Neural crest cell (in vitro differentiated cells): ENCODE measurements at regions not wholly inside any gene's neighbourhood (a gene's known extent, or its start where the extent isn't known, plus 50 kb on each side); places are given as distances from the start of the nearest gene placed in this dataset.

Experiments
- DNase-seq: peaks from one replicate; pipeline ENCODE4 v3.0.0; 2021; ENCODE audit warnings: low read depth, mixed read lengths, low spot score
- H3K27ac Mint-ChIP-seq: one replicate; pipeline ENCODE4 v1.8.0; 2021; ENCODE audit warnings: mild to moderate bottlenecking, mixed read lengths; ENCODE audit not compliant: unreplicated experiment
- H3K27me3 Mint-ChIP-seq: 2 replicates; pipeline ENCODE4 v1.8.0; 2021; ENCODE audit warnings: low read depth, mild to moderate bottlenecking, mixed read lengths
- H3K36me3 Mint-ChIP-seq: 2 replicates; pipeline ENCODE4 v1.8.0; 2021; ENCODE audit warnings: low read depth, mild to moderate bottlenecking, mixed read lengths
- H3K4me1 Mint-ChIP-seq: 2 replicates; pipeline ENCODE4 v1.8.0; 2021; ENCODE audit warnings: mixed read lengths
- H3K4me3 Mint-ChIP-seq: one replicate; pipeline ENCODE4 v1.8.0; 2021; ENCODE audit warnings: mild to moderate bottlenecking, mixed read lengths
- H3K9me3 Mint-ChIP-seq: 2 replicates; pipeline ENCODE4 v1.8.0; 2021; ENCODE audit warnings: mixed read lengths
- TF ChIP-seq, protein P1 (sequence below): fragments of 200-600 bp; sonication (generic); conservative IDR thresholded peaks from 2 replicates; pipeline ENCODE4 v1.5.0; 2021; ENCODE audit warnings: antibody characterized with exemption, mild to moderate bottlenecking

DNA sequence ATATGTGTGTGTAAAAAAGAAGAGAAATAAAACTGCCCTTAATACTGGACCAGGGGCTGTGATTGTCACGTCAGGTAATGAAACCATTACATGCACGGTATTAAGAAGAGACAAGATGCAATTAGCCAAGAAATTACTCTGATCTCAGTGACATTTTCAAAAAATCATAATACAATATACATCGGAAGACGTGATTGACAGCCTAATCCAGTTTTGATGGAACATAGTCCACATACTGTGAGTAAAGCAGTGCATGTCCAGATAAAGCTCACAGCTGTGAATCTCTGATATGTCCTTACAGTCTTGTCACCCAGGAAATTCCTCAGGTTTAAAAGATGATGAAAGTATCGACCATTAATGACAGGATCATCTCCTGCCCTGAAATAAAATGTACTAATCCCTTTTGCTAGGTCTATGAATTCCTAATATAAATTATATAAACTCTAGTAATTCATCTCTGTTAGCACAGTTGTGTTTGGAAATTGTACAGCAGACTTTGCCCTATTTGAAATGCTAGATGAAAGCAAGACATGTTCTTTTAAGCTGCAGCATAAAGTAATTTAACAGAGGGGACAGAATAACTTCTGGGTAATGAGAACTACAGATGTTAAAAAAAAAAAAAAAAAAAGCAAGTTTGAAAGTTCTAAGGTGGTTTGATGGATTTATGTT, 119.5 kb upstream of the TMCO5A start:
- TF ChIP-seq, protein P1, sequence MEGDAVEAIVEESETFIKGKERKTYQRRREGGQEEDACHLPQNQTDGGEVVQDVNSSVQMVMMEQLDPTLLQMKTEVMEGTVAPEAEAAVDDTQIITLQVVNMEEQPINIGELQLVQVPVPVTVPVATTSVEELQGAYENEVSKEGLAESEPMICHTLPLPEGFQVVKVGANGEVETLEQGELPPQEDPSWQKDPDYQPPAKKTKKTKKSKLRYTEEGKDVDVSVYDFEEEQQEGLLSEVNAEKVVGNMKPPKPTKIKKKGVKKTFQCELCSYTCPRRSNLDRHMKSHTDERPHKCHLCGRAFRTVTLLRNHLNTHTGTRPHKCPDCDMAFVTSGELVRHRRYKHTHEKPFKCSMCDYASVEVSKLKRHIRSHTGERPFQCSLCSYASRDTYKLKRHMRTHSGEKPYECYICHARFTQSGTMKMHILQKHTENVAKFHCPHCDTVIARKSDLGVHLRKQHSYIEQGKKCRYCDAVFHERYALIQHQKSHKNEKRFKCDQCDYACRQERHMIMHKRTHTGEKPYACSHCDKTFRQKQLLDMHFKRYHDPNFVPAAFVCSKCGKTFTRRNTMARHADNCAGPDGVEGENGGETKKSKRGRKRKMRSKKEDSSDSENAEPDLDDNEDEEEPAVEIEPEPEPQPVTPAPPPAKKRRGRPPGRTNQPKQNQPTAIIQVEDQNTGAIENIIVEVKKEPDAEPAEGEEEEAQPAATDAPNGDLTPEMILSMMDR: no peak
- Mint-ChIP-seq H3K36me3 (no peaks in the 10 kb centered on the region), H3K4me1 (no peaks in the 10 kb centered on the region), H3K27me3 (peaks cover 2% of the 10 kb centered on the region), H3K9me3 (no peaks in the 10 kb centered on the region), H3K27ac (no peak overlapping the region), H3K4me3 (no peak overlapping the region)
- no peak for DNase-seq

DNA sequence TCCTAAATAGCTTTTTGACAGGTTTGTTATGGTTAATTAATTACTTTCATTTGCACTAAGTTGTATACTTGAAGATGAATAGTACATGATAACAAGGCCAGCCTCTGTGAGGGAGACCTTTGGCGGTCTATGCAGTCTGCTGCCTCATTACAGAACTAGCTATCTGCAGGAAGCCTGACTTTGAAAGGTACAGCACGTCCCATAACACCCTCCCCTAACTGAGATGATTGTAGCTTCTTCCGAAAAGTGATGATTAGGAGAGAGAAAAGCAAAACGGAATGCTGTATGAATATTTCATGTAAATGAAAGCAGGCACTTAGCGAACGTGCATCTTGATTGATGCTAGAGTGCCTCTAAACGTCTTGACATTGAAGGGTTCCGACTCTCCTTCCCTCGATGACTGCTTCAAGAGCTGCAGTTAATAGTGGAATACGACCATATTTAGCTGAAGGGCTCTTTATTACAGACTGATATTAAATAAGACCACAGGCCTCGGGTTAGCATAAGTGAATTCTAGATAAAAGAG, 116.2 kb upstream of the TMCO5A start:
- H3K9me3 Mint-ChIP-seq: no peaks in the 10 kb centered on the region
- peaks cover 2% of the 10 kb centered on the region for H3K27me3 Mint-ChIP-seq
- H3K27ac Mint-ChIP-seq: no peak overlapping the region
- DNase-seq: no peak
- H3K4me3 Mint-ChIP-seq: no peak overlapping the region
- H3K36me3 Mint-ChIP-seq: no peaks in the 10 kb centered on the region
- no peaks in the 10 kb centered on the region for H3K4me1 Mint-ChIP-seq
- TF ChIP-seq, protein P1: no peak

DNA sequence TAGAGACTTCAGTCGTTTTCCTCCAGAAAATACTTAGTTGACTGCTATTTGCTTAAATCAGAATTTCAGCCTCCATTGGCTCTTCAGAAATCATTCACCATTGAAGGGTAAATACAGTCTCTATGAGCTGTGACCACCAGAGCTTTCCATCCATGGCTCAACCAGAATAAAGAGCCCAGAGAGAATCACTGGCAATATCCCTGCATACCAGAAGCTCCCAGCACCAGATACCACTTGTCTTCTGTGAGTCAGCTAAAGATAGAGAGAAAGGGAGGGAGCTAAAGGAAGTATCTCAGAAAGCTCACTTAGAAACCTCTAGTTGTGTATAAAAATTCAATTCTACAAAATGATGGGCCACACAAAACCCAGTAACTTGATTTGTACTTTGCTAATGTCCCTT, 115.2 kb upstream of the TMCO5A start:
- H3K4me1 Mint-ChIP-seq: no peaks in the 10 kb centered on the region
- no peaks in the 10 kb centered on the region for H3K9me3 Mint-ChIP-seq
- no peaks in the 10 kb centered on the region for H3K36me3 Mint-ChIP-seq
- H3K27ac Mint-ChIP-seq: no peak overlapping the region
- DNase-seq: no peak
- TF ChIP-seq, protein P1: no peak
- H3K27me3 Mint-ChIP-seq: no peaks in the 10 kb centered on the region
- H3K4me3 Mint-ChIP-seq: no peak overlapping the region

DNA sequence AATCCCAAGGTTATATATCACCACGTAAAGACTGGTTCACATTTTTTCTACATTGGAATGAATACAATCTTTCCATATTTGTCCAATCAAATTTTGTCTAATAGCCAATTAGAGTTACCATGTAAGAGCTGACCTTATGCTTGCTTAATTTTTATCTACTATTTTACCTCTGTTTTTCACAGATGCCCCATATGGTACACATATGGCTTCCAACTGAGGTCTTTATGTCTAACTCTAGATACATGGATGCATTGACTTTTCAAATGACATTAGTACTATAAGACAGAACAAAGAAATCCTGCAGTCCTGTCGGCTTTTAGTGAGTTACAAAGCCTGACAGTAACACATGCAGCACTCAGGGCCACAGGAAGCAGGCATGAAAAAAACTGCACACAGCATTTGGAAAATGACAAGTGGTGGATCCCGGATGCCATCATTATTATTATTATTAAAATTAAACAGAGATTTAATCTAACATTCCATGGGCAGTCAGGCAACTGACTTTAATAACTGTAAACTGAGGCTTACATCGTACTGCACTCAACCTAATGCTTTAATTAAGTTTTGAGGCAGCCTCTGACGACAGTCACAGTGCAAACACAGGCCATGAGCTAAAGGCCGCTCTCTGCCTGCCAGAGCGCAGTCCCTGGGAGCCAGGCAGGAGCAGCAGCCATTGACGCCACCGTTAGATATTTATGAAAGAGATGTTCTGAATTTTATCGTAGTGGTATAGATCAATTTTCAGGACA, 113.9 kb upstream of the TMCO5A start:
- H3K36me3 Mint-ChIP-seq: no peaks in the 10 kb centered on the region
- no peak overlapping the region for H3K4me3 Mint-ChIP-seq
- H3K27ac Mint-ChIP-seq: no peak overlapping the region
- no peaks in the 10 kb centered on the region for H3K27me3 Mint-ChIP-seq
- TF ChIP-seq, protein P1: no peak
- no peaks in the 10 kb centered on the region for H3K4me1 Mint-ChIP-seq
- DNase-seq: no peak
- no peaks in the 10 kb centered on the region for H3K9me3 Mint-ChIP-seq

DNA sequence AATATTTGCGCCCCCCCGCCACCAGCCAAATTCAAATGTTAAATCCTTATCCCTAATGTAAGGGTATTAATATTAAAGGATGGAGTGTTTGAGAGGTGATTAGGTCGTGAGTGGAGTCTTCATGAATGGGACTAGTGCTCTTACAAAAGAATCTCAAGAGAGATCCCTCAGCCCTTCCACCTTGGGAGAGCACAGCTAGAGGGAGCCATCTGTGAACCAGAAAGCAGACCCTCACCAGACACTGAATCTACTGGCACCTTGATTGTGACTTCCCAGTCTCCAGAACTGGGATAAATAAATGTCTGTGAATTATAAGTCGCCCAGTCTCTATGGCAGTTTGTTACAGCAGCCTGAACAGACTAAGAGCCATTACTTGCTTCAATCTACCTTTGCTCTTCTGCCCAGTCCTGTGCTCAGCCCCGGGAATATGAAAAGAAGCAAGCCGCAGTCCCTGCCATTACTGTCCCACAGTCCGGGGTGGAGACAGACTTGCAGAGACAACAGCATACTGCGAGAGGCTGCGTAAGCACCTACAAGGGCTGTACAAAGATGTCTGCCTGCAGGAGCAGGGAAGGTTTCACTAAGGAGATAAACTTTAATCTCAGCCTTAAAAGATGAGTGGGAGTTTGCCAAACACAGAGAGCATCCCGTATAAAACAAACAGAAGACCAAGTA, 110.7 kb upstream of the TMCO5A start:
- H3K27ac Mint-ChIP-seq: no peak overlapping the region
- no peak for DNase-seq
- H3K4me1 Mint-ChIP-seq: no peaks in the 10 kb centered on the region
- TF ChIP-seq, protein P1: no peak
- H3K27me3 Mint-ChIP-seq: no peaks in the 10 kb centered on the region
- H3K4me3 Mint-ChIP-seq: no peak overlapping the region
- no peaks in the 10 kb centered on the region for H3K9me3 Mint-ChIP-seq
- no peaks in the 10 kb centered on the region for H3K36me3 Mint-ChIP-seq
